HG03097 (cell line): ENCODE measurements at regions not wholly inside any gene's neighbourhood (a gene's known extent, or its start where the extent isn't known, plus 50 kb on each side); places are given as distances from the start of the nearest gene placed in this dataset.

Source experiments
- ATAC-seq: cut with Tn5 transposase; IDR thresholded peaks from one replicate; pipeline ENCODE4 v1.9.1; 2021; ENCODE audit not compliant: unreplicated experiment, low FRiP score

DNA sequence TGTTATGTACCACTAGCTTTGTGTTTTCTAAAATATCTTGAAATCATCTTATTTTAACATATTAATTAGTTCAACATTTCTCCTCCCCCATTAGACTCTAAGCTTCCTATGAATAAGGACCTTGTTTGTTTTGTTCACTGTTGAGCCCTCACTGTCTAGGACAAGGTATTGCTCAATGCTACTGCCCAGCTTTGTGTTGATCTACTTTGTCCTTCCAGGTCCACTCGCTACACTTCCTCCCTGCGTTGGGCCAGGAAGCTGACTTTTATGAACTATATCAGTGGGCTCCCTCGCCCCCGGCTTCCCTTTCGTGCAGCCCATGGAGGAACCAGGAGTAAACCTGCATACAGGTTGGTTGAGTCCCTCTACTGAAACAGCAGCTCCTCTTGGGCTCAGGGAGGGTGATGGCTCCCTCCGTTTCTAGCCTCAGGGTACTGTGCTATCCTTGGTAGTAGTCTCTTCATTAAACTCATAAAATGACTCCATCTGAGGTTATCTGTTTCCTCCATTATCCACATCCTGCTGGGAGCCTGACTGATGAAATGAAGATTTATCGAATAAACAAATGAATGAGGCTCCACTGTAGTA, 272.5 kb downstream of the CLIC5 start:
- ATAC-seq: no peak

GRCh38 chr6:45742591-45742990, 273.1 kb downstream of the CLIC5 start:
- no peak for ATAC-seq

GRCh38 chr6:45741437-45742171, 274.1 kb downstream of the CLIC5 start:
- ATAC-seq: no peak

- ATAC-seq: no peak
Observed at GRCh38 chr6:45739058-45739457, 276.6 kb downstream of the CLIC5 start.

GRCh38 chr6:45738057-45738455, 277.6 kb downstream of the CLIC5 start:
- no peak for ATAC-seq

- peak; percentile 47 for ATAC-seq
Observed at GRCh38 chr6:45737331-45738056, 278.2 kb downstream of the CLIC5 start.

DNA sequence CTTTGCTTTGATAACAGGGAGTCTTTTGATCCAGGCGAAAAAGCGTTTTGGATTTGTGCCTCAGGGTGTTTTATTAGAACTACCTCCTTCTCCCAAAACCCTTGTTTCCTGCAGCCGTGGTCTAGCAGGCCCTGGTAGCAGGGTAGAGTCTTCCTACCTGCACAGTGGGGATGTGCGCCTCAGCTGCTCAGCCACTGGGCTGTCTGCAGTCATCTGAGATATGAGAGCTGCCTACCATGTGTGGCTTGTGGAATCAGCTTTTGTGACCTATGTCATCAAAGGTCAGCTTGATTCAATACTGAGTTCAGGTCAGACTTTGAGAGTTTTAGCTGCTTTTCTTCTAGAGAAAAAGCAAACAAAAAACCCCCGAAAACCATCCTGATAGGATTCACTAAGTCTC, 279.5 kb downstream of the CLIC5 start:
- no peak for ATAC-seq

GRCh38 chr6:45732731-45733130, 282.9 kb downstream of the CLIC5 start:
- ATAC-seq: no peak

DNA sequence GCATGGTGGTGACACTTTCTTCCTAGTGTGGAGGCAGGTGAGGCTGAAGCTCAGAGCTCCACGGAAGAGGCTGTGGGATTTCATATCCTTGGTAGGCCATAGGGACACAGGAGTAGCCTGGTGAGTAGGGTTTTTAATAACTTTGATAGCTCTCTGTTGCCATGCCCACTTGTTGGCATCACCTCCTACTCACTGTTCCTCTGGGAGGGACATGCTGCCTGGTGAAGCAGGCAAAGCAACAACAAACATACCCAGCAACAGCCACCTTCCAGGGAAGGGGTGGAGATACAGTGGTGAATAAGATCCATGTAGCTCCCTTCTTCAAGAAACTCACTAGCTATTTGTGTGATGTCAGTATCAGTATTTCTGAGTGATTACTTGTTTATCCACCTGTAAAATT, 285.4 kb downstream of the CLIC5 start:
- ATAC-seq: no peak

DNA sequence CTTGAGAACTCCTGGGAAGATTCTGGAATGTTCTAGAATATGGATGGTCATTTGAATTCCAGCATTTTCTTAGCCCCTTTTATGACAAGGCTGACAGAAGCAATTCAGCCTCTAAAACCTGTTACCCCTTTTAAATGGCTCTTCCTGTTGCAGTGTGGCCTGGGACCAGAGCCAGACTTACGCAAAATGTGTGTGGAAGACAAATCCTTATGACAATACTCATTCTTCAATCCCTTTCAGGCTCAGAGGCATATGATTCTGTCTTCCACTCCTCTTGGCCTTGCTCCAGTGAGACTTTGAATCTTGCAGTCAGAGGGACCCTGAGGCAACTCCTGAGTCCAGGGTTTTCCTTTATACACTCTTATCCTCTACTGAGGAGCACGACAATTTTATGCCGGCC, 287.0 kb downstream of the CLIC5 start:
- no peak for ATAC-seq

DNA sequence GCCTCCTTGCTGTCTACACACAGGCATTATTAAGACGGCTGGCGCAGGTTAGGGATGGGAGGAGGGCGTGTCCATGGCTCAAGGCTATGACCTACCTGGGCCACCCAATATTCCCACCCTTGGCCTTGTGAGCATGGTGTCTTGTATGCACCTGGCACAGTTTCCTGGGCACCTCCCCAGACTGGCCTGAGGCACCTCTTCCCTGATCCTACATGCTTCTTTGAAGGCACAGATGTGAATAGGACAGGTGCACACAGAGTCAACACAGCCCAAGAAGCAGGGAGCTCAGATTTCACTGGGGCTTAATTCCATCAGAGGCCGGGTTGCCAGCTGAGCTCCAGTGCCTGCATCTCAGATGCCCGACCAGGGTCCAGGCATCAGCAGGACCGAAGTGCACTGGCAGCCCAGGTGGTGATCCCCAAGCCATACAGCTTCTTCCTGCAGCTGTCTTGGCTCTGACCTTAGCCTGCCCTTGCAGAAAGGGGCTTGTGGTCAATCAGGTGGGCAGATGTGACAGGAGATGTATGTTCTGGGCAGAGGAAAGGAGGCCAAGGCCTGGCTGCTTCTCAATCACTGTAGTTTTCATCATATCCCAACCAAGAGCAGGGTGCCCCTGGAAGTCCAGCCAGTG, 287.7 kb downstream of the CLIC5 start:
- ATAC-seq: no peak

DNA sequence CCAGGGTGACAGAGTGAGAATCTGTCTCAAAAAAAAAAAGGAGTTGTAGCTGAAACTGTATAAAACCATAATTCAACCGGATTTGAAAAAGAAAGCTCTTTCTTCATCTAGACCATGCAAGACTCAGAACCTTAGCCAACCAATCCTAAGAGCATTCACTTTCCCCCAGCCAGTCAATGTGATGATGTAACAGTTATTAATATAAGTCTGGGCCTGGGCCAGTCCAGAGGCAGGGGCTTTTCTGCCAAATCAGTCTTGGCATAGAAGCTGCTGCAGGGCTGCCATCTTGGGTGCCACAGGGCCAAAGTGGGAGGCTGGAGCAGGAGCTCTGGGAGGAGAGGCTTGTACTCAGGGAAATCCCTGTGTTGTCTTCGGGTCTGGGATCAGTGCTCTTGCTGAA, 288.4 kb downstream of the CLIC5 start:
- ATAC-seq: no peak

DNA sequence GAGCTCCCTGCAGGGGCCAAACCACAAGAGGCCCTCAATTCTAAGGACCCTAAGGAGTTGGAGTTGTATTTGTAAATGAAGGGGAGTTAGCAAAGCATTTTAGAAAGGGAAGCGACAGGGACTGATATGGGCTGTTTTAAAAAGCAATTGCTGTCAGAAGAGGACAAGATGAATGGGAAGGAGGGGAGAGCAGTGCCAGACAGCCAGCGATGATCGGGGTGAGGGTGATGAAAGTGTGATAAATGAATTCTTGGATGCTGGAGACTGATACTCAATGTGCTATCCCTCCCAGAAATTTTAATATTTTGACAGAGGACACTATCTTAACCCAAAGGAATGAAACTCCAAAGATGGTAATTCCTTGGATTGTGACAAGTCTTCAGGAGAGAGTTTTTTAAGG, 289.2 kb downstream of the CLIC5 start:
- no peak for ATAC-seq

- no peak for ATAC-seq
Observed at GRCh38 chr6:45724511-45724910, 291.1 kb downstream of the CLIC5 start.

DNA sequence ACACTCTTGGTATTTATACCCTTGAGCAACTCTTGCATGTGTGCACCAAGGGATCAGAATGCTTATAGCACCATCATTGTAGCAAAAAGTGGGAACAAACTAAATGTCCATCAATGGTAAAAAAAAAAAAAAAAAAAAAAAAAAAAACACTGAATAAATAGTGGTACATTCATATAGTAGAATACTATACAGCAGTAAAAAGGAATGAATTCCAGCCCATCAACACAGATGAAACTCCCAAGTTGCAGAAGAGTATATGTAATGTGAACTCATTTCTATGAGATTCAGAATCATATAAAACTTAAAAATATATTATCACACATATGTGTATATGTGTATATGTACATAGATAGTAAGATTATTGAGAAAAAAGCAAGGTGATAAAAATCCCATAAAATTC, 291.6 kb downstream of the CLIC5 start:
- ATAC-seq: no peak

GRCh38 chr6:45722876-45723275, 292.8 kb downstream of the CLIC5 start:
- no peak for ATAC-seq

DNA sequence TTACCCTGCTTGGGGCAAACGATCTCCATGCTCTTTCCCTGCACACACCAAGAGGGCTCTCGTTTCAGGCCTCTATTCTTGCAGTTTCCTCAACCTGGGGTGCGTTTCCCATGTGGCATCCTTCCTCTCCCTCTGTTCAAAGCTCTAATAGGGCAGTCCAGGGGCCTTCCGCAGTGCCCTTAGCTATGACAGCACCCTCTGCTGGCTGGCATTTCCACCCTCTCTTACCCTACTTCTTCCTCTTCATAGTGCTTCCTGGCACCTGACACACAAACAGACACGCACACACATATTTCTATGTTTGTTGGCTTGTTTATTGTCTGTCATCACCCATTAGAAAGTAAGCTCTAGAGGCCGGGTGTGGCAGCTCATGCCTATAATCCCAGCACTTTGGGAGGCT, 294.0 kb downstream of the CLIC5 start:
- no peak for ATAC-seq

DNA sequence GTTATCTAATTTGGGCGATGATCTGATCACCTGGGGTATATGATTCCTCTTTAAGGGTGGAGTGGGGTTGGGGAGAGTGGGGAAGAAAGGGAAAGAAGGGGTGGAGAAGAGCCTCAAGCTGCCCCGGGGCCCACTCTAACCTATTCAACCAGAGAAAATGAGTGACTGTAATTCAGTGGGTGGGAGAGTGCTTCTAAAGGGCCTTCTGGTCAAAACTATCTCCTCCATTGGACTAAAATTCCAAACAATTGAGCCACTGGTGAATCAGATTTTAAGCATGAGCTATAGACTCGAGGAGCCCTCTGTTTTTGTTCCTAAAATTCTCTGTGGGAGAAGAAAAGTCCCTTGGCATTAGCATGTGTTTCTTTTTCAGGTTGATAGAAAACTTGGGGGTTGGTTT, 296.8 kb downstream of the CLIC5 start:
- ATAC-seq: no peak

- no peak for ATAC-seq
Observed at GRCh38 chr6:45718131-45718530, 297.5 kb downstream of the CLIC5 start.

DNA sequence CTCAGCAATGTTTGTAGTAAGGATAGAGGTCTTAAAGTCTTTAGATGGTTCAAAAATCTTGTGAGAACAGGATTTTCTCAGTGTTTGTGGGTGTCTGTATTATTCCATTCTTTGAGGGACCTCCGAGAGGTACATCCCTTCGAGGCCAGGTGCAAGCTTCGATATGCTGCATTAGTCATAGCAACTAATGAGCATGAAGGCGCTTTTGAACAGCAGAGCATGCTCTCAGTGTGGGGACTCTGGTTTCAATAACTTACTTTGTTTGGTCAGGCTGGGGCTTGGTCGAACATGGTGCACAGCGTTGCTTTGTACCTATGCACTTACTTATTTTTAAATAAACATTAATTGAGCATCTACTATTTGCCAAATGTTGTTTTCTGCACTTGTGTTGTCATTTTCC, 297.9 kb downstream of the CLIC5 start:
- no peak for ATAC-seq

DNA sequence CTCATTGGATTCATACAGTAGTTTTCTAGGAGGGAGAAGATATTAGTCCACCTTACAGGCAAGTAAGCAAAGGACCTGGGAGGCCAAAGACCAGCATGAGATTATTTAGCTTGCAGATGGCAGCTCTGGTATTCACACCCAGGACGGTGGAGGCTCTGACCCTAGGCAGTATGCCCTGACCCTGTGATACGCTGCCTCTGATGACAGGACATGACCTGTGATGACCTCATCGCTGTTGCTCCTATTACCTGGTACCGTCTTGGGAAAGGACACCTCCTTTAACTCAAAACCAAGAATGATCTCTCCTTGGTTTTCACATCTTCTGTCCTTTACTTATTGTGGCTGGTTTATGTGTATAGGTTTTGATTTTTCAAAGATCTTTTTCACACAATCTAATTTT, 298.6 kb downstream of the CLIC5 start:
- ATAC-seq: no peak

GRCh38 chr6:45715508-45715803, 300.2 kb downstream of the CLIC5 start:
- no peak for ATAC-seq
